ENCODE measurements at regions not wholly inside any gene's neighbourhood (a gene's known extent, or its start where the extent isn't known, plus 50 kb on each side); places are given as distances from the start of the nearest gene placed in this dataset.

DNA sequence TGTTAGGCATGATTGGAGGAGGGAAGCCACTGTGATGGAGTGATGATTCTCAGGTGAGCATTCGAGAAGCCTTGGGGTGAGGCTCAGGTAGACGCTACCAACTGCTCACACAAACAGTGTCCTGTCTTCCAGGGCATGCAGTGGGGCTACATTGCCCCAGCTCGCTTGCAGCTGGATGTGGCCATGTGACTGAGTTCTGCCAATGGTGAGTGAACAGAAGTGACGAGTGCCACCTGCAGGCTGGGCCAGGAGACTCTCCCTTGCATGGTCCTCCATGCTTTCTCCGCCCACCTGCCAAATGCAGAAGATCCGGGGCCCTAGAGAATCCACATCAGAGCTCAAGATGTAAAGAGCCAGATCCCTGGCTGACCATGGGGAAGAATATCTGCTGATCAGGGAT lies 195.9 kb downstream of the BCR start:
- peaks cover 4 to 37% (median 18%) of the 10 kb centered on the region in 4 experiments for H3K27me3 ChIP-seq (replicated peaks in 1 of 4; ENCODE audit: control insufficient read depth in 3 of 4, extremely low read depth in 1 of 4, insufficient read depth in 3 of 4, low read length in 3 of 4)
- peaks cover 0 to 3% of the 10 kb centered on the region in 2 experiments for H4K20me1 ChIP-seq (replicated peaks in 1 of 2; ENCODE audit: control insufficient read depth in 1 of 2, insufficient read depth in 2 of 2, low read length in 2 of 2)
- H2AK5ac ChIP-seq (ENCODE audit: low read depth, low read length) = no peak overlapping the region
- no peak overlapping the region for H3K23ac ChIP-seq (ENCODE audit: insufficient read length)
- ChIA-PET POLR2A (ENCODE audit: partially characterized antibody) (no interaction called here), CTCF (ENCODE audit: partially characterized antibody) (interaction anchor here (0.9 to 3.4 kb wide), 9 partner anchors 8 to 256 kb away, joined by 3 to 16 read pairs (median 4); no protein-coding TSS in a partner anchor)
- no peaks in the 10 kb centered on the region for H3K36me3 ChIP-seq (ENCODE audit: control insufficient read depth in 2 of 4, insufficient read depth in 4 of 4, low read length in 3 of 4)
- H2BK120ac ChIP-seq (replicated peaks; ENCODE audit: low read depth, low read length) = no peak overlapping the region
- no peaks in the 10 kb centered on the region; the same call in 1 of the 2 replicates for H3K79me1 ChIP-seq (ENCODE audit: low read depth, low read length)
- H3K56ac ChIP-seq (replicated peaks; ENCODE audit: insufficient read length, low read depth, low read length) = no peak overlapping the region
- H2BK15ac ChIP-seq (ENCODE audit: low read length) = no peak overlapping the region
- WGBS, 2 experiments (ENCODE audit: extremely low coverage in 1 of 2, insufficient coverage in 1 of 2, insufficient read length in 1 of 2, insufficient replicate concordance in 2 of 2, low coverage in 1 of 2, low lambda C conversion rate in 2 of 2, missing lambda C conversion rate in 1 of 2) = 57% methylated on average over 6 of the region's 6 CpGs; no CpG with 5 or more reads in 1 of the 2 experiments
- FAIRE-seq = no peak
- no peak overlapping the region for H4K8ac ChIP-seq (ENCODE audit: extremely low read depth, insufficient read depth, low read length)
- no peak overlapping the region for H2BK20ac ChIP-seq (ENCODE audit: low read length)
- no peaks in the 10 kb centered on the region for H3K79me2 ChIP-seq (ENCODE audit: control insufficient read depth in 1 of 2, insufficient read depth in 2 of 2, low read length in 2 of 2)
- H4K91ac ChIP-seq (replicated peaks; ENCODE audit: insufficient read length, low read length) = no peak overlapping the region
- H3K27ac ChIP-seq (ENCODE audit: low read depth, low read length) = no peak overlapping the region
- no peak overlapping the region; a peak in 1 of 4 replicates for H3K4me2 ChIP-seq (ENCODE audit: insufficient read depth in 1 of 2, low read depth in 2 of 2, low read length in 2 of 2)
- 0 out of 2 replicates have a peak overlapping the region, but pooled peaks have one; percentile 60 for H2AFZ ChIP-seq (ENCODE audit: low read length)
- DNase-seq (ENCODE audit: low read depth in 1 of 2, low spot score in 2 of 2) = peak in 1 of 2 experiments; percentile 67
- no peak overlapping the region for H2BK5ac ChIP-seq (ENCODE audit: low read depth, low read length)
- no peaks in the 10 kb centered on the region for H3K4me1 ChIP-seq (replicated peaks in 1 of 4; ENCODE audit: control insufficient read depth in 3 of 4, insufficient read depth in 4 of 4, low read length in 3 of 4)
- no peak overlapping the region for H3K4me3 ChIP-seq (ENCODE audit: extremely low read depth in 1 of 4, insufficient read depth in 2 of 4, low read depth in 3 of 4, low read length in 4 of 4)
- no peak overlapping the region for H4K5ac ChIP-seq (ENCODE audit: insufficient read length, low read depth, low read length)
- H3K18ac ChIP-seq (ENCODE audit: extremely low read depth, low read length) = no peak overlapping the region
- H3K14ac ChIP-seq (ENCODE audit: insufficient read length) = no peak overlapping the region
- H3K23me2 ChIP-seq (ENCODE audit: low read depth, low read length) = peaks cover 5% of the 10 kb centered on the region; the same call in 1 of the 2 replicates
- H3K9me3 ChIP-seq (ENCODE audit: insufficient read depth in 2 of 2, low read depth in 1 of 2, low read length in 1 of 2) = no peaks in the 10 kb centered on the region
- no peak overlapping the region for H3K4ac ChIP-seq (replicated peaks; ENCODE audit: insufficient read length, low read depth, low read length)
- H3K9ac ChIP-seq (replicated peaks in 1 of 4; ENCODE audit: extremely low read depth in 1 of 4, low read depth in 3 of 4, low read length in 3 of 4) = no peak overlapping the region
- no peak overlapping the region for H2BK12ac ChIP-seq (ENCODE audit: low read depth, low read length)
- TF ChIP-seq, protein P1, sequence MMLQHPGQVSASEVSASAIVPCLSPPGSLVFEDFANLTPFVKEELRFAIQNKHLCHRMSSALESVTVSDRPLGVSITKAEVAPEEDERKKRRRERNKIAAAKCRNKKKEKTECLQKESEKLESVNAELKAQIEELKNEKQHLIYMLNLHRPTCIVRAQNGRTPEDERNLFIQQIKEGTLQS (IDR thresholded peaks at IDR 0.05; ENCODE audit: insufficient read depth, low read depth, low read length) = peak; percentile 70
- TF ChIP-seq TCF12 (IDR thresholded peaks at IDR 0.05; ENCODE audit: low read depth, low read length) = no peak
- TF ChIP-seq, protein P2, sequence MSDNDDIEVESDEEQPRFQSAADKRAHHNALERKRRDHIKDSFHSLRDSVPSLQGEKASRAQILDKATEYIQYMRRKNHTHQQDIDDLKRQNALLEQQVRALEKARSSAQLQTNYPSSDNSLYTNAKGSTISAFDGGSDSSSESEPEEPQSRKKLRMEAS (IDR thresholded peaks at IDR 0.05) = peak; percentile 68
- TF ChIP-seq RAD21 (IDR thresholded peaks at IDR 0.05 in 1 of 2, conservative IDR thresholded peaks at IDR 0.05 in 1 of 2; ENCODE audit: low read depth in 2 of 2, low read length in 2 of 2) = peak; percentile 51 to 61
- TF ChIP-seq, protein P3, sequence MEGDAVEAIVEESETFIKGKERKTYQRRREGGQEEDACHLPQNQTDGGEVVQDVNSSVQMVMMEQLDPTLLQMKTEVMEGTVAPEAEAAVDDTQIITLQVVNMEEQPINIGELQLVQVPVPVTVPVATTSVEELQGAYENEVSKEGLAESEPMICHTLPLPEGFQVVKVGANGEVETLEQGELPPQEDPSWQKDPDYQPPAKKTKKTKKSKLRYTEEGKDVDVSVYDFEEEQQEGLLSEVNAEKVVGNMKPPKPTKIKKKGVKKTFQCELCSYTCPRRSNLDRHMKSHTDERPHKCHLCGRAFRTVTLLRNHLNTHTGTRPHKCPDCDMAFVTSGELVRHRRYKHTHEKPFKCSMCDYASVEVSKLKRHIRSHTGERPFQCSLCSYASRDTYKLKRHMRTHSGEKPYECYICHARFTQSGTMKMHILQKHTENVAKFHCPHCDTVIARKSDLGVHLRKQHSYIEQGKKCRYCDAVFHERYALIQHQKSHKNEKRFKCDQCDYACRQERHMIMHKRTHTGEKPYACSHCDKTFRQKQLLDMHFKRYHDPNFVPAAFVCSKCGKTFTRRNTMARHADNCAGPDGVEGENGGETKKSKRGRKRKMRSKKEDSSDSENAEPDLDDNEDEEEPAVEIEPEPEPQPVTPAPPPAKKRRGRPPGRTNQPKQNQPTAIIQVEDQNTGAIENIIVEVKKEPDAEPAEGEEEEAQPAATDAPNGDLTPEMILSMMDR (IDR thresholded peaks at IDR 0.05; ENCODE audit: control extremely low read depth in 1 of 3, insufficient read depth in 1 of 3, low read depth in 1 of 3, low read length in 3 of 3) = peak; percentile 57 to 80 (median 78)
- peak; percentile 41; the same call in 1 of the 2 replicates for TF ChIP-seq YY1 (IDR thresholded peaks at IDR 0.05; ENCODE audit: low read depth, low read length)
- no peak for TF ChIP-seq CBX8 (IDR thresholded peaks at IDR 0.05; ENCODE audit: borderline replicate concordance, low read depth, low read length)
- no peak for TF ChIP-seq TAF7 (optimal IDR thresholded peaks at IDR 0.05; ENCODE audit: borderline replicate concordance, low read depth, low read length)
- TF ChIP-seq, protein P4, sequence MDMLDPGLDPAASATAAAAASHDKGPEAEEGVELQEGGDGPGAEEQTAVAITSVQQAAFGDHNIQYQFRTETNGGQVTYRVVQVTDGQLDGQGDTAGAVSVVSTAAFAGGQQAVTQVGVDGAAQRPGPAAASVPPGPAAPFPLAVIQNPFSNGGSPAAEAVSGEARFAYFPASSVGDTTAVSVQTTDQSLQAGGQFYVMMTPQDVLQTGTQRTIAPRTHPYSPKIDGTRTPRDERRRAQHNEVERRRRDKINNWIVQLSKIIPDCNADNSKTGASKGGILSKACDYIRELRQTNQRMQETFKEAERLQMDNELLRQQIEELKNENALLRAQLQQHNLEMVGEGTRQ (IDR thresholded peaks at IDR 0.05; ENCODE audit: low read length) = peak; percentile 88

Measured in H1 (cell line).